ENCODE measurements at regions not wholly inside any gene's neighbourhood (a gene's known extent, or its start where the extent isn't known, plus 50 kb on each side); places are given as distances from the start of the nearest gene placed in this dataset.

DNA sequence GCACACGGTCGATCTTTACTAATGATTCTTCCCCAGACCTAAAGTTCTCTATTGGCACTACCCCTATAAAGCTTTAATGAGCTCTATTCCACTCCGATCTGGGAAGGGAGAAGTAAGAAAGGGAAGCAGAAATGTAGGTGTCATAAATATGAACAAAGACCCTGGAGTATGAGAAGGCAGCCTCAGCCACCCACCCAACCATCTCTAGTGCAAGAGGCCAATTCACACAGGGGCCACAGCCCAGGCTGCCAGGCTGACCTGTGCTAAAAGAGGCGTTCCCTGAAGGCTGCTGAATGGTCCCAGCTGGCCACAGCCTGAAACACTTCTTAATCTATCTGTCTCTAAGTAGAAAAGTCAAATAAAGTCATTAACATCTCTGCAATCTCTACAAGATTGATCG is 60.1 kb upstream of the ACTR3 start:
- H3K27me3 Mint-ChIP-seq (ENCODE audit: low read depth) = no peaks in the 10 kb centered on the region
- no peak for TF ChIP-seq CTCF (IDR thresholded peaks at IDR 0.05; ENCODE audit: unreplicated experiment)
- peaks cover 6% of the 10 kb centered on the region for H3K9me3 Mint-ChIP-seq
- no peak overlapping the region for H3K4me3 Mint-ChIP-seq
- no peak for DNase-seq (ENCODE audit: low spot score in 2 of 2, unreplicated experiment in 2 of 2)
- no peak overlapping the region for H3K27ac Mint-ChIP-seq
- H3K4me1 Mint-ChIP-seq = peaks cover 19% of the 10 kb centered on the region
- no peaks in the 10 kb centered on the region for H3K36me3 Mint-ChIP-seq

GRCh38 chr2:113829270-113829669 is 60.6 kb upstream of the ACTR3 start:
- no peak for TF ChIP-seq CTCF (IDR thresholded peaks at IDR 0.05; ENCODE audit: unreplicated experiment)
- H3K9me3 Mint-ChIP-seq = peaks cover 6% of the 10 kb centered on the region
- no peaks in the 10 kb centered on the region for H3K36me3 Mint-ChIP-seq
- no peak overlapping the region for H3K4me3 Mint-ChIP-seq
- no peaks in the 10 kb centered on the region for H3K27me3 Mint-ChIP-seq (ENCODE audit: low read depth)
- no peak for DNase-seq (ENCODE audit: low spot score in 2 of 2, unreplicated experiment in 2 of 2)
- H3K4me1 Mint-ChIP-seq = peaks cover 19% of the 10 kb centered on the region
- H3K27ac Mint-ChIP-seq = no peak overlapping the region

DNA sequence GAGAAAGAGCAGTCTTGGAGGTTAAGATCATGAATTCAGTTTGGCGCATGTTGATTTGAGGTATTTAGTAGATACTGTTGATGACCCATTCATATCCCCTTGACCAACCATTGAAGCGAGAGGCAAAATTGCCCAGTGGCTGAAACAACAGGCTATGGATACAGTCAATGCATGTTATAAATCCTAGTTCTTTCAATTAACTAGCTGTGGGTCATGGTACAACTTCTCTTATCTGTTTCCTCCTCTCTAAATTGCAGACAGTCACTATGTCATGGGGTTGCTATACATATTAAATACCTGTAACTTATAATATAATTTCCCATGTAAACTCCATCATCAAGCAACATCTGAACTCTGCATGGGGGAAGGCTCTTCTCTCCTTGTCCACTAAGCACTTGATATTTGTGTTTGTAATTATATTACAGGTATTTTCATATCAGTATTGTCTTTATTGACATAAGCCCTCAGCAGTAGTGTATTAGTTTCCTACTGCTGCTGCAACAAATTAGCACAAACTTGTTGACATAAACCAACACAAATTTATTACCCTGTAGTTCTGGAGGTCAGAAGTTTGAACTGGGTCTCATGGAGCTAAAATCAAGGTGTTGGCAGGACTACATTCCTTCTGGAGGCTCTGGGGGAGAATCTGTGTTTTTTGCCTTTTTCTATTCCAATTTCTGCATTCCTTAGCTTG is 61.7 kb upstream of the ACTR3 start:
- Mint-ChIP-seq H3K9me3 (peaks cover 6% of the 10 kb centered on the region), H3K27ac (no peak overlapping the region), H3K4me1 (peaks cover 19% of the 10 kb centered on the region), H3K4me3 (no peak overlapping the region), H3K36me3 (no peaks in the 10 kb centered on the region), H3K27me3 (ENCODE audit: low read depth) (no peaks in the 10 kb centered on the region)
- no peak for DNase-seq (ENCODE audit: low spot score in 2 of 2, unreplicated experiment in 2 of 2)
- no peak for TF ChIP-seq CTCF (IDR thresholded peaks at IDR 0.05; ENCODE audit: unreplicated experiment)

- Mint-ChIP-seq H3K4me1 (peaks cover 19% of the 10 kb centered on the region), H3K36me3 (no peaks in the 10 kb centered on the region), H3K27me3 (ENCODE audit: low read depth) (no peaks in the 10 kb centered on the region), H3K4me3 (no peak overlapping the region), H3K27ac (peak overlapping the region; percentile 48), H3K9me3 (peaks cover 6% of the 10 kb centered on the region)
- DNase-seq (ENCODE audit: low spot score in 2 of 2, unreplicated experiment in 2 of 2) = no peak
- TF ChIP-seq CTCF (IDR thresholded peaks at IDR 0.05; ENCODE audit: unreplicated experiment) = no peak
Observed at GRCh38 chr2:113827426-113827825, 62.5 kb upstream of the ACTR3 start.

- H3K9me3 Mint-ChIP-seq = peaks cover 6% of the 10 kb centered on the region
- DNase-seq (ENCODE audit: low spot score in 2 of 2, unreplicated experiment in 2 of 2) = no peak
- H3K36me3 Mint-ChIP-seq = no peaks in the 10 kb centered on the region
- peak overlapping the region; percentile 83 for H3K27ac Mint-ChIP-seq
- peaks cover 19% of the 10 kb centered on the region for H3K4me1 Mint-ChIP-seq
- no peak for TF ChIP-seq CTCF (IDR thresholded peaks at IDR 0.05; ENCODE audit: unreplicated experiment)
- no peaks in the 10 kb centered on the region for H3K27me3 Mint-ChIP-seq (ENCODE audit: low read depth)
- no peak overlapping the region for H3K4me3 Mint-ChIP-seq
Observed at GRCh38 chr2:113826346-113827285, 63.3 kb upstream of the ACTR3 start.
